Hippocampal formation (tissue), 2 donors: ENCODE measurements at regions not wholly inside any gene's neighbourhood (a gene's known extent, or its start where the extent isn't known, plus 50 kb on each side); places are given as distances from the start of the nearest gene placed in this dataset.

Source experiments
- DNase-seq, 2 donors: peaks; one replicate each; lab custom pipeline; 2025; lab: John Stamatoyannopoulos, UW

DNA sequence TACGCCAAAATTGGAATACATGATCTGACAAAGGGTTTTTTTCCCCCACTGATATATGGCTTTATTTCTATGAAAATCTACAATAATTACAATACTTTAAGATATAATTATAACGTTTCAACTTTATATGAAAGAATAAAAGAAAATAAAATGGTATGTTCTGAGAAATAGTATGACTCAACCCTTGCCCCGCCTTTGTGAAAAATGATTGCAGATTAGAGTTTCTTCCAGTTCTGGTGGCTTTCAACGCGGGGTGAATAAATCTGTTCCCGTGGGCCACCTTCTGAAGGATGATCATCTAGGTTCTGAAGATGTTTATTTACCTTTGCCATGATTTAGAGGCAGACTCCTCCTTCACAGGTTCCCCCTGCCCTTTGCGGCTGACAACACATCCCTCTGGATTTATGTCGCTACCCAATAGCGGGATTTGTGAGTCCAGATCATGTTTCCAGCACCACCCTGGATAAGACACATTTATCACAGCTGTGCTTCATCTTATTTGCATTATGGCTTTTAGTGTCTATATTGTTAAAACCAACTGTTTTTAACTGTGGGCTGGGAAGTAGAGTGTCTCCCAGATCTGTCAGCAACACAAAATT is 607.0 kb upstream of the KIRREL3 start:
- no peak for DNase-seq

DNA sequence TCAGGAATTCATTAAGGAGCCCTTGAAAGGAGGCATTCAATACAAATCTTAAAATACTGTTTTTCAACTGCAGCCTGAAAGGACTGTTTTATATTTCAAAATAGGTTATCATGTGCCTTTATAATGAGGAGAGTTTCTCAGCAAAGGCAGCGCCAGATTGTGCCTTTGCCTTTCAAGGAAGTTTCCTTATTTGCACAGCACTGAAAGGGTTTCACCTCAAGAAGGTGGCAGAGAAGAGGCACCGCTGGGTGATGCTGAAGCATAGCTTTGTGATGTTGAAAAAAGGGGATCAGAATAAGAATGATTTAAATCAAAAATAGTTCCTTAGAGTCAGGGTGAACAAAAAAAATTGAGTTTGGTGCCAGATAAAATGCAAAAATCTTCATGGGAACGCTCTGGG is 601.0 kb upstream of the KIRREL3 start:
- no peak for DNase-seq

DNA sequence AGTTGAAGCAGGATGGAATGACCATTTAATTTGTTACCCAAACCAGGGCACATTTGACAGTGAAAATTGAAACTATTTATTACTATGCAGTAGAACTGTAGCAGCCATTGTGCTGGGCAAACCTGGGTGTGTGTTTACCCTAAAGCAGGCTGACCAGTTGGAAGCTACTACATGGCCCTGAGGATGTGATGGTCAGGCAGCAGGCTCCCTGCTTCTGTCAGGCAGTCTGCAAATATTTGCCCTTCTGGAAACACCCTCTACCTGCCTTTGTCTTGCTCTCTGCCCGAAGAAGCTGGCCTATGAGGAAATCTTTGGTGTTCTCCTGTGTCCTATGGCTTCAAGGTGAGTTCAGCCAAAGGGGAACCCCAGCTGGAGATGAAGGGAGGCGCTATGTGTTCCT is 600.1 kb upstream of the KIRREL3 start:
- DNase-seq = no peak

DNA sequence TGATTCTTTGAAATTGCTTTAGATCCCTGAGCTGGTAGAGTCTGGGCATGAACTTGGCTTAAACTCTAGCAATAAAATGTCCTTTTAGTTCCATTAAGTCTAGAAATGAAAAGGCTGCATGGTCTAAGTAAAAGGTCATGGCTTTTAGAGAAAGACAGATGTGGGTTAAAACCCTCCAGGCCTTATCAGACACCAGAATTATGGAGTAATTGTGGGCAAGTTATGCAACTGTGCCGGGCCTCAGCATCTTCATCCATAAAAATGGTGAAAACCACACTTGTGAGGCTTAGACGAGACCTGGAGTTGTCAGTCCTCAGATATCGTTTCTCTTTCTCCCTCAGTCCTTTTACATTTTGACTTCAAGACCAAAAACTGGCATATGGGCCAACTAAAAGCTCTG is 597.9 kb upstream of the KIRREL3 start:
- DNase-seq = no peak

DNA sequence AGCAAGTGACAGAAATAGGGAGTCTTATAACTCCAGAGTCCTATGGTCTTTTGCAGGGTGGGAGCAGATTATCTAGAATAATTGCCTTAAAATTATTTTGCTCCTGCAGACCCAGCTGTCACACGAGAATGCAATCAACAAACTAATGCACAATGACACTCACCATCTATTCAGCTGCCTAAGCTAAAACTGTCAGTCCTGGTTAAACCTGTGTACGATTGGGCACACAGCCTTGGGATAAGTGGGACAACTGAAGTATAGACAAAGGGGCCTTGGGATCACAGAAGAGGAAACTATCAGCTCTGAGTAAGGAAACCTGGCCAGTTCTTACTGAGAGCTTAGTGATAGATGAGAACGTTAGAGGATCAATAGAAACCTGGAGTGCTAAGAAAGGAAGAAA is 595.9 kb upstream of the KIRREL3 start:
- DNase-seq = no peak

DNA sequence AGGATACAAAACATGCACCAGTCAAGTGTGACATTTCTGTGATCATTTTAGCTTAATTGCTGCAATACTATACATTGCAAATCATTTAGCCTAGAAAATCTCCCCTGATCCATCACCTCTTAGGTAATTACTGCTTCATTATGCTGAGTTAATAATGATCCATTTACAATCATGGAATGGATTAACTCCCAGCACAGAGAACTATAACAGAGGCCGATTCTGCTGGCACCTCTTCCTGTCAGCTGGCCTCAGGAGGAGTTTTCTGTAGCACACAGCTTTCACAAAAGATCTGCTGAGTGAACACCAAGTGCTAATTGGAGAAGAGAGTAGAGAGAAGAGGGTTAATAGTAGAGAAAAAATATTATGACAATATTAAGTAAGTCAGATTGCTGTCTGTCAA is 591.8 kb upstream of the KIRREL3 start:
- no peak for DNase-seq

DNA sequence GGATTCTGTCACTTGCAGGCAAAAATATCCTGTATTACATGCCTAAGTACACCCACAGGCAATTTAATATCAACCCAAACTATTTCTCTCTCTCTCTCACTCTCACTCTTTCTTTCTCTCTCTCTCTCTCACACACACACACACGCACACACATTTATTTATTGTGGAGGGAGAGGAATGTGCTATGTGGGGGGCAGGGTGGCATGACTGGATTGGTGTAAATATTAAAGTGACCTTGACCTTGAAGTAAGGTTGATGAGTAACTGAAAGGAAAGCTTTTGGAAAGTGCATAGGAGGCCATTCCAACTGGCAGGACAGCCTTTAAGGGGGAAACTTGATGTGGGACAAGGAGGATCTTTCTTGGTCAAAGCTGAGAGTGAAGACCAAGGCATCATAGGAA is 589.7 kb upstream of the KIRREL3 start:
- no peak for DNase-seq

DNA sequence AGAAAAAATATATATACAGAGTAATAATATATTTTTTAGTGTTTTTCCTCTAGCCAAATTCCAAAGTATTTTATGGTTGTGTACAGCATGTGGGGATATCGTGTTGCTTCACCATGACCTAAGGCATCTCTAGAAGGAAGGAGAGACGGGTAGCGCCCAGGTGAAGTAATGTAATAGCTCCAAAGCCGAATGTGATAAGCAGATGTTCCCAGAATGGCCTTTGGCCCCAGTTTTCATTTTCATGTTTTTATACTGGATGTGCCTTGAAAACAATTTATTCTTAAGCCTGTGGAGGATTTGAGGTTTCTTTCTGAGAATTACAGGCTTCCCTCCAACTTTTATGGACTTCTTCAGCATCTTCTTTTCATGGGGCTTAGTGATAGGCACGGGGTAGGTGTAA is 587.9 kb upstream of the KIRREL3 start:
- DNase-seq = no peak

DNA sequence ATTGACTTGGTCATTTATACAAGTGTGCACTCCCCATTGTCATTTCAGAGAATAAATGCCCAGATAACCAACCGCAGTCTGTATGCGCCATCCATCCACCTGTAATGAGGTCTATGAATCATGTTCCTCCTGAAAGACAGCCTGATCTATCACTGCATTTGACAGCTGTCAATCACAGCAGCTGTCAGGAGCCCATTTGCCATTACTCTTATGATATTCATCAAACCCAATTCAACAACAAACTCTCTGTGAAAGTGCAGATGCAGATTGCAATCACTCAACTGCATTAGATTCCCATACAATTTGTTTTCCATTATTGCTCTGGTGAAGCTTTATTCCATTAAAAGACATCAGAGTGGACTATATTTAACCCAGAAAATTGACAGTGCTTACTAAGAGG is 586.9 kb upstream of the KIRREL3 start:
- DNase-seq = no peak

DNA sequence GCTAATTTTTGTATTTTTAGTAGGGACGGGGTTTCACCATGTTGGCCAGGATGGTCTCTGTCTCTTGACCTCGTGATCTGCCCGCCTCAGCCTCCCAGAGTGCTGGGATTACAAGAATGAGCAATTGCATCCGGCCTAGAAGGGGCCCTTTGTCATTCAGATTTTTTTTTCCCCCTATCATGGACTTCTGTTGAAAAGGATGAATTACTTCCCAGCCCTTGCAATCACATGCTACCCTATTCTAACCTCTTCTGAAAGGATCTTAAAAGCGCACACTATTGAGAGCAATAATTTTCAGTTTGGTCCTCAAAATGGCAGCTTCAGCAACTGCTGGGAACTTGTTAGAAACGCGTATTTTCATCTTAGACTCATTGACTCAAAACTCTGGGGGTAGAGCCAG is 575.6 kb upstream of the KIRREL3 start:
- no peak for DNase-seq

DNA sequence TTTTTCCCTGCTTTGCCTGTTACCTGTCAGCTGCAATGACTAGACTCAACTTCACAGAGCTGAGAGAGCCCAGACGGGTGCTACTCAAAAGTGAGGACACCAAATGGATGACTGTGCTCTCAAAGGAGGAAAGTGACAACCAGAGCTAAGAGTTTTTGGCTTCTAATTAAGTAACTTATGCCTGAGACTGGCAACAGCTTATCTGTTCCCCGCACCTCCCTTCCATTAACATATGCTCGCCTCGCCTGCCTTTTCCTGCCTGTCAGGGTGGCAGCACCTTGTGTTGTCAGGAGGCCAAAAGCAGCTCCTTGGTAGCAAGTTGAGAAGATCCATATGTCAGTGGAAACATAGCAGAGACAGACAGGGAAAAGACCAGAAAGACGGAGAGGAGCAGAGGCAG is 573.9 kb upstream of the KIRREL3 start:
- DNase-seq = no peak

DNA sequence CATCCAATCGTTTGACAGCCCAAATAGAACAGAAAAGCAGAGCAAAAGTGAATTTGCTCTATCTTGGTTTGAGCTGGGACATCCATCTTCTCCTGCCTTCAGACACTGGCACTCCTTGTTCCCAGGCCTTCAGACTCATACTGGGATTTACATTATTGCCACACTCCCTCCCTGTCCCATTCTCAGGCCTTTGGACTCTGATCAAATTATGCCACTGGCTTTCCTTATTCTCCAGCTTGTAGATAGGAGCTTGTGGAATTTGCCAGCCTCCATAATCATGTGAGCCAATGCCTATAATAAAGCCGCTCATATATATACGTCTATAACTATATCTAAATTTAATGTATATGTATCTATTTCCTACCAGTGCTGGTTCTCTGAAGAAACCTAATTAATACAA is 568.3 kb upstream of the KIRREL3 start:
- no peak for DNase-seq

DNA sequence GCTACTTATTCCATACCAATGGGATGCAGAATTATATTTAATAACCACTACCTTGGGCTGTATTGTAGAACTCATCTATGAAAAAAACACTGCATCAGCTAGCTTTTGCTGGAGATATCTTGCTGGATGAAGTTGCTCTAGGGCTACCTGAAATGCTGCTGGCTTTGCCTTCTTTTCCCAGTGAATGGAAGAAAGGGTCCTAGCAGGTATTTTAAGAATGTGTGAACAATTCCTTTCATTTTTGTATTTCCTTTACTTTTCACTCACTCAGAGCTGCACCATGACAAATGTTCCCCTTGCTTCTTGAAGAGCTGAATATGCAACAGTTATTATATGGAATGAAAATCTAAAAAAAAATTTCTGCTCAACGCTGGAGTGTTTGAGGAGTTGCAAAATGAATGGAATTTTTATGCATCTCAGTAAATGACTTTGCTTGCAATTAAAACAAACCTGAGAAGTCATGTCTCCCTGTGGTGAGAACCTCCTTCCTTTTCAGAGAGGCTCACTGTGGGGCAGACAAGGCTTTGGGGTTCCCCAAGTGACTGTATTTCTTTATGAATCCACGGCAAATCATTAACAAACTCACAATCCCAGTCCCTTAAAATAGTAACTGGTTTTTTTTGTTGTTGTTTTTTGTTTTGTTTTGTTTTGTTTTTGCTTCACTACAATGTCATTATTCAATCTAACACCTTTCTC is 566.8 kb upstream of the KIRREL3 start:
- no peak for DNase-seq

DNA sequence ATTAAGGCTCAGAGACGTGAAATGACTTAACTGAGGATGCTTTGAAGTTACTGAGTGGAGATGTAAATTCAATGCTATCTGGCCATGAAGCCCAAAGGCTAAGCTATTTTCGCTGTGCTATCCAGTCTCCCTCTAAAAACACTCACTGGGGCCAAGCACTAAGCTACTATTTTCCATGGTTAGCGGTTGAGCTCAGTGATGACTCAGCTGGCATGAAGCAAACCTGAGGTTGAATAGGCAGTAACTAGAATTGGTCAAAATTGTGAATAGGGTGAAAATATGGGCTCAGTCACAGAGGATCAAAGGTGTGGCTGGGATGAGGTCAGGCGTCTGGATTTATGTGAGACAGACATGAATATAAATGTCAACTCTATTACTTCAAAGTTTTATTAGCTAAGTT is 564.2 kb upstream of the KIRREL3 start:
- no peak for DNase-seq

DNA sequence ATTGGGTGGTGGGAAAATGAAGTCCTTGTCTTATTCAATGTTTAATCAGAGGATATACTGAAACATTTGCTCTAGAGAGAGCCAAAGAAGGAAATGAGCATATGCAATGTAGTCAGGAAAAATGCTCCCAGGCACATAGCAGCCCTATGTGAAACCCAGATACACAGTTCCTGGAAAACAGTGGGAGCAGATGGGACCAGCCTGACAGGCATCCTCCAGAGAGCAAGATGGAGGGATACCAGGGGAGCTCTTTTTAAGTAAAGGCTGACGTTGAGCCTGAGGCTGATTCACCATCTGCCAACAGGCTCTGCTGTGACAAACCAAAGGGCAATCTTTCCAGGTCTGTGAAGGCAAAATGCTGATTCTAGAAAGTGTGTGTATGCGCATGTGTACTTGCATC is 559.4 kb upstream of the KIRREL3 start:
- DNase-seq = no peak

DNA sequence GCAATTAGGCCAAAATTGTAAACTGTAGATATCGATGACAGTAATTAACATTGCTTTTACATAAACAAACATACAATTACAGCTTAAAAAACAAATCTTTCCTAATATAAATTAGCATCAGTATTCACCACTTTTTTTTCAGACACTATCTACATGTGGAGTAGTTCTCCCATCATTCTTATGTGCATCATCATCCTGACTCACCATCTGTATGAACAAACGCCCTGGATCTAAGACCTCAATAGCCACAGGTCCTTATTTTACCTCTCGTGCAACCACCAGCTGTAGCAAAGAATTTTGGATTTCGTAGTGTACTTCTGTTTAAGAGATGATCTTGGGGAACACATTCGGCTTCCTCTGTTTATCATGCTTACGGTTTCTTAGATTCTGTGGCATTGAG is 551.9 kb upstream of the KIRREL3 start:
- DNase-seq = no peak

DNA sequence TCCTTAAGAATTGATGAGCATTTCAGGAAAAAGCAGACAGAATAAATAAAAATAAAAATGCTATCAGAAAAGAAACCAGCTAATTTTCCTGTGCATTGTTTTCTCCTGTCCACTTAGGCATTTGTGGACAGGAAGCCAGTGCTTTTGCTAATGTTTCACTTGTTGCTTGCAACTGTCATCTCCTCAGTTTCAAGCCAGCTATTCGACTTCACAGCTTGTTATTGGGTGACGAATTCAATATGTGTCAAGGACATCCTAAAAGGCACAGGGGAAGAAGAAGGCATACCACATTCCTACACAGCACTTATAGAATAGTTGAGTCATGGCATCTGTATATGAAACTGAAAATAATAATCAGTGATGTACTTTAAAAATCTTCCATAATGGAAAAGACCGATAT is 530.6 kb upstream of the KIRREL3 start:
- no peak for DNase-seq

DNA sequence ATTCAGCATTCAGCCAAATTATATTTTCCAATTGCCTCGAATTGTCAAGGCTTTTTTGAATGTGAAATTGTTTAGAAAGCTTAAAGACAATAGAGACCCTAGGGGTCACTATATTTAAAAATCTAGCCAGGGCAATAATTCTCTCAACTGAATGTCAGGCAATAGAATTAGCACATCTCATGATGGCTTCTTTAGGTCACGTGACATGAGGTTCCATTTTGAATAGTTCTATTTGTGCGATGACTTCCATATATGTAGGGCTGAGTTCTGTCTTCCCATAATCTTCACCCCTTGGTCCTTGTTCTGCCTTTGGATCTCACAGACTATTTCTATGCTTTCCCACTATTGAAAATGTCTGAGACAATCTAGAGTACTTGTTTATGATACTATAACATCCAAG is 527.7 kb upstream of the KIRREL3 start:
- no peak for DNase-seq

DNA sequence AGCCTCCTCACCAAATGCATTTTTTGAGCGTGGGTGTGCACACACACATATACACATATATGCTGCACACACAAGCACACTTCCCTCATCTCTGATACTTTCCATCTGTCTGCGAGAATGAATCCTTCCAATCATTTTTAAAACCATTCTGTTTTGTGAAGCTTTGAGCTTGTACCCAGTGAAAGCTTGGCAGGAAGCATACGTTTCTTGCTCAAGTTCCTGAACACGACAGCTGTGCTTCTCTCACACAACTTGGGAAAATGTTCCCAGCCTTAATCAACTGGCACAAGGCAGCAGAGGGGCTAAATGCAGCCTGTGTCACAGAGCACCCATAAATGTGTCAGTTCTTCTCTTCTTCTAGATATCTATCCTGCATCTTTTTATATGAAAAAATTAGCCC is 524.0 kb upstream of the KIRREL3 start:
- peak in 1 of 2 donors; percentile 55 for DNase-seq

DNA sequence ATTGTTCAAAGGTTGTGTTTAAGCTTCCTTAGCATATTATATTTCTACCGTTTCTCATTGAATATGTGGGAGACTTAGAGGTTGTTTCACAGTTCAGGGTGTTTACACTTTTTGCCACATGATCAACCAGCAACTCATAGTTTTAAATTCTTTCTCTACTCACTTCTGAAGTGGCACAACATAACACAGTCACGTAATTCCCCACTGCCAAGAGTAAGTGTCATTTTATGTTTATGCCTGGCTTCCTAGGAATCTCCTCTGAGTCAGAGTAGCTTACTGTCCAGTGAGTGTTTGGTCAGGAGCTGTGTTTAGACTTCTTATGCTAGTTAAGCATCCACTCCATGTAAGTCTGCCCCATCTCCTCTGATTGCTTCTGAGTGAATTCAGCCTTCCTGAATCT is 520.8 kb upstream of the KIRREL3 start:
- DNase-seq = no peak

DNA sequence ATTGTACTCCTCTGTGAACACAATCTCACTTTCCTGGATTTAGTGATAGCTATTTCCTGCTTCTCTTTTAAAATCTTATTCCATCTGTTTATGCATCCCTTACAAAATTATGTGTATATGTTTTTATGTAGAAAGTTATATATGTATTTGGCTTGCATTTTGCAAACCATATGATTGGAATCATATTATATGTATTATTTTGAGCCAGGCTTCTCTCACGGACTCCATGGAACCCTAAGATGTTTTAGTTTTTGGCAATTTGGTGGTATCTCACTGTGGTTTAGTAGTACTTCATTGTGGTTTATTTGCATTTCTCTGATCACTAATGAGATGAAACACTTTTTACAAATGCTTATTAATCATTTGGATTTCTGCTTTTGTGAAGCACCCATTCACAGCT is 507.3 kb upstream of the KIRREL3 start:
- no peak for DNase-seq

DNA sequence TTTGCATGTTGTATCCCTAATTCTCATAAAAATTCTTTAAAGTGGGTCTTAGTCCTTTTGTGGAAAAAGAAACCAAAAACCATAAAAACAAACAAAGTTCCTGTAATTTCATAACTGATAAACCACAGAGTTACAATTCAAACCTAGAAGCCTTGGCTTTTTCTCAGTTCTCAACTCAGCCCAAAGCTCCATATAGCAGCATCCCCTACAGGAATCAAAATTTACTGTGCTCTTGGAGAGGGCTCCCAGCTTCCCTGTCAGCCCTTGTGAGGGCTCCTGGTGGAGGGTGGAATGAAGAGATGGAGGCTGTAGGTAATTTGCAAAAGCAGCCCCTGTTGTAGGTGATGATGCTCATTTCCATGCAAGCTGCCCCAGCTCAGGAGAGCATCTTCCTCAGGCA is 506.1 kb upstream of the KIRREL3 start:
- no peak for DNase-seq

DNA sequence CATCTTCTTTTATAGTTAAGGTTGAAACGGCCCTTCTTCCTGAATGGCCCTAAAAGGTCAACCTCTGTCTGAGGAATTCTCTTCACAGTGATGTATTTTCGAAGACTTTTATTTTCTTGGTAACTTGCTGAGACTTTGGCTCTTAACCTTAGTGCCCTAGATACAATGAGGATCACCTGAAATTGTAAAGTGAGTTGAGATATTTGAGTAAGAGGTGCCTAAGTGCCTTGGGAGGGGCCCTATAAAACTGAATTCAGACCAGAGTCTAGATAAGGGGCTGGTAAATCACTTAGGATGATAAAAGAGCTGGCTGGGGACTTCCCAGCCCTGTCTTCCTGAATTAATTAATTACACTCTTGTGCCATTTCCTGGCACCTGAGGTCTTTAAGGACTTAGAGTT is 505.6 kb upstream of the KIRREL3 start:
- no peak for DNase-seq

DNA sequence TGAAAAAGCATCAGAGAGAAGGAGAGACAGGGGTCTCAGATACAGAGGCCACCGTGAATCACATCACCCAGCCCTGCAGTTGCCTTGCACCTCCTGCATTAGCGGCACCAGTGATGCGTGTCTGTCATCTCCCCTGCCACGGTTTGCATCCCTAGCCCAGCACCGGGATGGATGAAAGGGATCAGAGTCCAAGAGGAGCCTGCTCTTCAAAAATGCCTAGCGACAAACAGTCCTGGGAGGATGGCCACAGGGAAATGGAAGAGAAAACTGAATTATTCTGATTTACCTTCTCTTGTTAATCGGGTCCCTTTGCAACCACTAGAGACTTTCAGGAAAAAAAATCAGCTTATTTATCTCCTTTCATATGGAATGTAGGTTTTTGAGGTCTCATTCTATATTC is 495.6 kb upstream of the KIRREL3 start:
- DNase-seq = no peak
